ENCODE measurements at regions not wholly inside any gene's neighbourhood (a gene's known extent, or its start where the extent isn't known, plus 50 kb on each side); places are given as distances from the start of the nearest gene placed in this dataset.

DNA sequence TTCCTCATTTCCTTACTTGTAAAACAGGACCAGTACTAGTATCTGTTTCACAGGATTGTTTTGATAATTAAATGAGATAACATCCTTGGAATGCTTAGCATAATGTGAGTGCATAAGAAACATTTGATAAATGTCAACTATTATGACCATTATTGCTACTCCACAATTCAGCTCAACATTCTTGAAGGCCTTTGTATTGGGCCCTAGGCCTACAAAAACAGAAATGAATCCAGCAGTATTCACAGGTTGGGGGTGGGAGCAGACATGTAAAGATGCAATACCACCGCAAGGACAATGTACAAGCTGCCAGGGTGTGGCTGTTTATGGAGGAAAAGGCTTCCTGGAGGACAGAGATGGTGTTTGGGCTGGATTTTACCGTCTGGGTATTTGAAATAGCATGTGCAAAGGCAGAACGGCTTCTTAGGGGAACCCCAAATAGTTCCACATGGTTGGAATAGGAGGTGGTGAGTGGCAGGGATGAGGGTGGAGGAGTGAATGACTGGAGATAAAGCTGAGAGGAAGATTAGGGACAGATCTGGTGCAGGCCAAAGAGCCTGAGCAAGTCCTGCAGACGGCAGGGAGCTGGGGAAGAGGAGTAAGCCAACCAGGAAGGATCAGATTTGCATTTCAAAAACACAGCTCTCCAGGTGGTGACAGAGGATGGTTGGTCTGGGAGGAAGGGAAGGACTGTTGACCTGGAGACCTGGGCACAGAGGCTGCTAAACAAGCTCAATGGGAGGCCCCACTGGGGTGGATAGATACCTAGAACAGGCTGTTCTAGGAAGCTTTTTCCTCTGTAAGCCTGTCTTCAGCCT is 57.0 kb upstream of the EPB41L1 start:
- no peak overlapping the region for H3K4me3 ChIP-seq (ENCODE audit: low read depth, low read length)
- no peak for DNase-seq (ENCODE audit: low read depth)
- TF ChIP-seq, protein P1, sequence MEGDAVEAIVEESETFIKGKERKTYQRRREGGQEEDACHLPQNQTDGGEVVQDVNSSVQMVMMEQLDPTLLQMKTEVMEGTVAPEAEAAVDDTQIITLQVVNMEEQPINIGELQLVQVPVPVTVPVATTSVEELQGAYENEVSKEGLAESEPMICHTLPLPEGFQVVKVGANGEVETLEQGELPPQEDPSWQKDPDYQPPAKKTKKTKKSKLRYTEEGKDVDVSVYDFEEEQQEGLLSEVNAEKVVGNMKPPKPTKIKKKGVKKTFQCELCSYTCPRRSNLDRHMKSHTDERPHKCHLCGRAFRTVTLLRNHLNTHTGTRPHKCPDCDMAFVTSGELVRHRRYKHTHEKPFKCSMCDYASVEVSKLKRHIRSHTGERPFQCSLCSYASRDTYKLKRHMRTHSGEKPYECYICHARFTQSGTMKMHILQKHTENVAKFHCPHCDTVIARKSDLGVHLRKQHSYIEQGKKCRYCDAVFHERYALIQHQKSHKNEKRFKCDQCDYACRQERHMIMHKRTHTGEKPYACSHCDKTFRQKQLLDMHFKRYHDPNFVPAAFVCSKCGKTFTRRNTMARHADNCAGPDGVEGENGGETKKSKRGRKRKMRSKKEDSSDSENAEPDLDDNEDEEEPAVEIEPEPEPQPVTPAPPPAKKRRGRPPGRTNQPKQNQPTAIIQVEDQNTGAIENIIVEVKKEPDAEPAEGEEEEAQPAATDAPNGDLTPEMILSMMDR (conservative IDR thresholded peaks at IDR 0.05; ENCODE audit: low read depth, low read length): no peak

DNA sequence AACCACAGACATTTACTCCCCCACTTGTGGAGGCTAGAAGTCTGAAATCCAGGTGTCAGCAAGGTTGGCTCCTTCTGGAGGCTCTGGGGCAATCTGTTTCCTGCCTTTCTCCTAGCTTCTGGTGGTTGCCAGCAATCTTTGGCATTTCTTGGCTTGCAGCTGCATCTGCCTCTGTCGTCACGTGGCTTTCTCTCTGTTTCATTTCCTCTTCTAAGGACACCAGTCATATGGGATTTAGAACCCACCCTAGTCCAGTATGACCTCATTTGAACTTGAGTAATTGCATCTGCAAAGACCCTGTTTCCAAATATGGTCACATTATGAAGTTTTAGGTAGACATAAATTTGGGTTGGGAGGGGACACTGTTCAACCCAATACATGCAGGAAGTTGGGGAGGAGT is 56.2 kb upstream of the EPB41L1 start:
- no peak overlapping the region for H3K4me3 ChIP-seq (ENCODE audit: low read depth, low read length)
- TF ChIP-seq, protein P1 (conservative IDR thresholded peaks at IDR 0.05; ENCODE audit: low read depth, low read length): no peak
- no peak for DNase-seq (ENCODE audit: low read depth)

DNA sequence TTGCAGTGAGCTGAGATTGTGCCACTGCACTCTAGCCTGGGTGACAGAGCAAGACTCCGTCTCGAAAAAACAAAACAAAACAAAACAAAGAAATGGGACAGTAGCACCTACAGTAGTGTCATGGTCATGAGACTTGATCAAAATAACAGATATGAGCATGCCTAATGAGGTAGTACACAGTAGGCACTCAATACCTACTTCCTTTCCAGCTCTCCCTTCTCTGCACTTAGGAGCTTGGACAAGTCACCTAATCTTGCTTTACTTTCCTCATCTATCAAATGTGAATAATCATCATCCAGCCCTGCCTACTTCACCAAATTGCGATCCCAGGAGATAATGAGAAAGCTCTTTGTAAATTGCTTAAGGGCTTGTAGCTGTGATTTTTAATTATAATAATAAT is 55.4 kb upstream of the EPB41L1 start:
- H3K4me3 ChIP-seq (ENCODE audit: low read depth, low read length): no peak overlapping the region
- no peak for DNase-seq (ENCODE audit: low read depth)
- TF ChIP-seq, protein P1 (conservative IDR thresholded peaks at IDR 0.05; ENCODE audit: low read depth, low read length): no peak

DNA sequence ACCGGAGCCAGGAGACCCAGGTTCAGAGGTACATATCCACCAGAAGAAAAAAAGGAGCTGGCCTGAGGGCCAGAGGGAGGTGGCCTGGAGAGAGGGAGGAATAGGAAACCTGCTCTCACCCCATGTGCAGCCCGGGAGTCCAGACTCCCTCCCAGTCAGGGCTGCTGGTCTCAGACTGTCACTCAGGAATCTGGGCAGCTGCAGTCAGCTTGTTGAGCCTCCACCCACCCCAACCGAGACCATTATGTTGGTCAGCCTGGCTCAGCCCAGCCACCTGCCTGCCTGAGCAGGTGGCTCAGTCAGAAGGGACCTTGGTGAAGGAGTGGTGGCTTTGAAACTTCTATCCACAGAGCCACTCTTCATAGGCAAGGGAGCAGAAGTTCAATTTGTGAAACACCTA is 53.3 kb upstream of the EPB41L1 start:
- no peak overlapping the region for H3K4me3 ChIP-seq (ENCODE audit: low read depth, low read length)
- TF ChIP-seq, protein P1 (conservative IDR thresholded peaks at IDR 0.05; ENCODE audit: low read depth, low read length): no peak
- no peak for DNase-seq (ENCODE audit: low read depth)

DNA sequence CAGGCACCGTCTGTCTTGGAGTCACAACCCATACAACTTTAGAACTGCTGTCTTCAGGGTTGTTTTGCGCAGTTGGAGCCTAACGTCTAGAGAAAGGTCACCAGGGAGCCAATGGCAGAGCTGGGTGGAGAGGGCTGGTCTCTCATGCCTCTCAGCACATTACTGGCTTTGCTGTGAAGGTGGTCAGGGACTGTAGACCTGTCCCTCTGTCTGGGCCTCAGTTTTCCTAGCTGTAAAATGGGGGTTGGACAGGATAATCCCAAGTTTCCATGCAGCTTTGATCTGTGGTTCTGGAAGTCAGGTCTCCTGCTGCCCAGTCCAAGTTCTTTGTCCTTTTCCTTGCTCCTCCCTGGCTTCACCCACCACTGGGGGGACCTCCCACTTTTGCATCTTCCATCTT is 52.2 kb upstream of the EPB41L1 start:
- DNase-seq (ENCODE audit: low read depth): no peak
- H3K4me3 ChIP-seq (ENCODE audit: low read depth, low read length): no peak overlapping the region
- TF ChIP-seq, protein P1 (conservative IDR thresholded peaks at IDR 0.05; ENCODE audit: low read depth, low read length): no peak

DNA sequence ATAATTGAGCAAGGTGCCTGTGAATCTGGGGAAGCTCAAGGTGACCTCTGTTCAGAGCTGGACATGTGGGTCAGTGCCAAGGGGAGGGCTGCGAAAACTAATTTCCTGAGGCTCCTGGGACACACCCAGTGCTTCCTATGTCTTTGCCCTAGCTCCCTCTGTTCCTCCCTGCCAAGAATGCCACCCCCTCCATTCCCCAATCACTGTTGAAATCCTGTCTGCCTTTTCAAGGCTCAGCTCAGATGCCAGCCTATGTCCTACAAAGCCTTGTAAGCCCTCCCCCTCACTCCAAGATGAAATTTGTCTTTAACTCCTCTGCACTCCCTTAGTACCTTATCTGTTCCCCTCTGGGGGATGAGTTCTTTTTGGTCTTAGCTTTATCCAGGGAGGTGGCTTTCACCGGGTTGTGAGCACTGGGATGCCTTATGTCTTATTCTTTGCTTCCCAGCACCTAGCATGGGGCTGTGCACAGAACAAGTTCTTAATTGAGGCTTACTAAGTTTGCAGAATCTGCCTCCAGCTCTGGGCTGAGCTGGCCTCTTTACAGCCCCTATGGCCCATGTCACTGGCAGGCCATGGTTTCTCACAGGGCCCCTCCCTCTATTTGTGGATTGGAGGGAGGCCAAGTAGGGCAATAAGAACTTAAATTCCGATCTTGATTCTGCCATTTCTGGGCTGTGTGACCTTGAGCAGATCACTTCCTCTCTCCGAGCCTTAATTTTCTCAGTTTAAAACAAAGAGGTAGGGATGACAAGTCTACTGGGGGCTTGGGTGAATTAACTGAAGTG is 51.5 kb upstream of the EPB41L1 start:
- no peak overlapping the region for H3K4me3 ChIP-seq (ENCODE audit: low read depth, low read length)
- TF ChIP-seq, protein P1 (conservative IDR thresholded peaks at IDR 0.05; ENCODE audit: low read depth, low read length): no peak
- no peak for DNase-seq (ENCODE audit: low read depth)
